GM20000 (cell line): ENCODE measurements at regions not wholly inside any gene's neighbourhood (a gene's known extent, or its start where the extent isn't known, plus 50 kb on each side); places are given as distances from the start of the nearest gene placed in this dataset.

Experiments
- DNase-seq: peaks from one replicate; pipeline ENCODE4 v3.0.0; 2012; ENCODE audit warnings: low spot score
- CTCF ChIP-seq: IDR thresholded peaks from 2 replicates; pipeline ENCODE4 v1.5.1; 2012; ENCODE audit warnings: mild to moderate bottlenecking, control low read depth; ENCODE audit errors: extremely low read depth, missing control alignments

DNA sequence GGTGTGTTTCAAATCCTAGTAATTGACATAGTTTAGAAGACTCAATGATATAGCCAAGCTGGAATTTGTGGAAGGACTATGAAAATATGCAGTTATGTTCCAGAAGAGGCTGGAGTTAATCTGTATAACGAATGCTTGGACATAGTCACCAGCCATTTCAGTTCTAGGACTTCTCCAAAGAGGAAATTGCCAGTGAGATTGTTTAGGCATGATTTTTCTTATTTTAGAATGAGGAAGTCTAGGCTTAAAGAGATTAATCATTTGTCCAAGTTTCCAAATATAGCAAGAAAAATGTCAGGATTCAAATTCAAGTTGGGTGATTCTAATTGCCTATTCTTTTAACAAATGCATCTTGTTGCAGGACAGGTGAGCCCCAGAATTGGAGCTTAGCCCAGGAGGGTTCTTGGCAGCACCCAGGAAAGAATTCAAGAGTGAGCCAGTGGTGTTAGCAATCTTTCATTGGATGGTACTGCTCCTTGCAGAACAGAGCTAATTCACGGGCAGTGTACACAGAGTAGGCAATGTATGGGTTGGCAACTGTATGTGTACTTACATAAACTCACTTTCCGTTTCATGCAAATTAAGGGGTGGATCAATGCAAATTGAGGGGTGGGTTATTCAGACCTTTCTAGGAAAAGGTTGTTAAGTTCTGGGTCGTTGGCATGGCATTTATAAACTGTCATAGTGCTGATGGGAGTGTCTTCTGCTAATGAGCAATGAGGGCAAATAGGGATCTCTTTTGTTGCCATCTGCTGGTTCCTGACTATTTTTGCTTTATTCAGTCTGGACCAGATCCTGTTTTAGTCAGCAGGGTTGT is 763.1 kb upstream of the SLITRK1 start:
- no peak for DNase-seq
- TF ChIP-seq CTCF, result no peak

DNA sequence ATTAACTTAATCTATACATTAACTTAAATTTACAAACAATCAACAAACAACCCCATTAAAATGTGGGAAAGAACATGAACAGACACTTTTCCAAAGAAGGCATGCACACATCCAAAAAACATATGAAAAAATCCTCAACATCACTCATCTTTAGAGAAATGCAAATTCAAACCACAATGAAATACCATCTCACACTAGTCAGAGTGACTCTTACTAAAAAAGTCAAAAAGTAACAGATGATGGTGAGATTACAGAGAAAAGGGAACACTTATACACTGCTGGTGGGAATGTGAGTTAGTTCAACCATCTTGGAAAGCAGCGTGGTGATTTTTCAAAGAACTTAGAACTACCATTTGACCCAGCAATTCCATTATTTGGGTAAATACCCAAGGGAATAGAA is 759.2 kb upstream of the SLITRK1 start:
- TF ChIP-seq CTCF, result no peak
- no peak for DNase-seq

GRCh38 chr13:84640691-84641090 is 758.4 kb upstream of the SLITRK1 start:
- no peak for DNase-seq
- no peak for TF ChIP-seq CTCF

DNA sequence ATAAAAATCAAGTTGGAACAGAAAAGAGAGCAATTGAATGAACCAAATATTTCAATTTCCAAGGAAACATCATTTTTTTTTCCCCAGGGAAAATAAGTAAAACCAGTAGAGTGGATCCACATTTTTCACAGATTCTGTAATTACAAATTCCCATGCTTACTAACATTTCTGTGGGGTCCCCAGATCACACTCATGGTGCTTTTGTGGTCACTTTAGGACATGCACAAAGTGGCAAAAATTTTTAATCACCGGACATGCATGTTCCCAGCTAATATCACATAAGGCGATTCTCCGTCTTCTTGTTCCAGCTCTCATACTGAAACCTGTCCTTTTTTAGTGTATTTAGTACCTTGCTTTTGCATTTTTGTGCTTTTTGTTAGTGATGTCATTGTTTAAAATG is 748.2 kb upstream of the SLITRK1 start:
- no peak for TF ChIP-seq CTCF
- no peak for DNase-seq

GRCh38 chr13:84616864-84617263 is 734.6 kb upstream of the SLITRK1 start:
- no peak for DNase-seq

GRCh38 chr13:84609716-84610115 is 727.4 kb upstream of the SLITRK1 start:
- no peak for TF ChIP-seq CTCF
- no peak for DNase-seq

More at GRCh38 chr13:84616864-84617263, 734.6 kb upstream of the SLITRK1 start:
- no peak for TF ChIP-seq CTCF

DNA sequence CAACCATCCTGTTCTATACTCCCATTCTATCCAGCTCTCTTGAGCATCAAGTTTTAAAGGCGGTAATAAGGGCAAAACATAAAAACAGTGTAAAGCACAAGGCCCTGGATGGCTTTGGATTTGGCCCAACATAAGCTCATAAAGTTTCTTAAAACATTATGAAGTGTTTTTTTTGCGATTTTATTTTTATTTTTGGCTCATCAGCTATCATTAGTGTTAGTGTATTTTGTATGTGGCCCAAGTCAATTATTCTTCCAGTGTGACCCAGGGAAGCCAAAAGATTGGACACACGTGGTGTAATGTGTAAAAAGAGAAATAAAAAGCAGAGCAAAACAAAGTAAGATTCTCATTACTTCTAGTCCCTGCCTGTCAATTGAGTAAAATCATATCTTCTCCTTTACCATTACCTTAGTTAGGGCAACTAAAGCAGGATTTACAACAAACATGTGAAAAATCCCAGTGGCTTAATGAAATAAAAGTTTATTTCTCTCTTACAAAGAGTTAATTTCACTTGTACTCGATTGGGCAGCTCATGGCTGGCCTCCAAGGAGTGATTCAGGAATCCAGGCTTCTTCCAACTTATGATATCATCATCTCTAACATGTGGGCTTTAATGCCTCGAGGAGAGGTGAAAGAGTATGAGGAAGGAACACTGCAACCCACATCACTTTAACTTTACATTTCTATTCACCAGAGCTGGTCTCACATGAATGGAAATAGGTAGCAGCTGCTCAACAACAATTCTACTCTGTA is 725.2 kb upstream of the SLITRK1 start:
- no peak for DNase-seq
- no peak for TF ChIP-seq CTCF
